HG02642 (cell line): ENCODE measurements at regions not wholly inside any gene's neighbourhood (a gene's known extent, or its start where the extent isn't known, plus 50 kb on each side); places are given as distances from the start of the nearest gene placed in this dataset.

Experiments
- ATAC-seq: cut with Tn5 transposase; IDR thresholded peaks from one replicate; pipeline ENCODE4 v1.9.1; 2021; ENCODE audit warnings: mild to moderate bottlenecking; ENCODE audit not compliant: unreplicated experiment, poor library complexity

GRCh38 chr10:125291836-125292235 lies 131.5 kb upstream of the CTBP2 start:
- no peak for ATAC-seq

GRCh38 chr10:125289461-125289860 lies 129.1 kb upstream of the CTBP2 start:
- no peak for ATAC-seq

GRCh38 chr10:125284875-125285597 lies 124.7 kb upstream of the CTBP2 start:
- no peak for ATAC-seq

GRCh38 chr10:125283836-125284614 lies 123.7 kb upstream of the CTBP2 start:
- no peak for ATAC-seq

- no peak for ATAC-seq
Observed at GRCh38 chr10:125283191-125283835, 123.0 kb upstream of the CTBP2 start.

GRCh38 chr10:125281091-125281490 lies 120.7 kb upstream of the CTBP2 start:
- no peak for ATAC-seq

GRCh38 chr10:125276133-125276532 lies 115.8 kb upstream of the CTBP2 start:
- ATAC-seq, result no peak

GRCh38 chr10:125274961-125275360 lies 114.6 kb upstream of the CTBP2 start:
- no peak for ATAC-seq

- no peak for ATAC-seq
Observed at GRCh38 chr10:125273023-125273422, 112.7 kb upstream of the CTBP2 start.

GRCh38 chr10:125269716-125270115 lies 109.4 kb upstream of the CTBP2 start:
- ATAC-seq, result no peak

GRCh38 chr10:125266966-125267365 lies 106.6 kb upstream of the CTBP2 start:
- ATAC-seq, result no peak

- ATAC-seq, result no peak
Observed at GRCh38 chr10:125266541-125266940, 106.2 kb upstream of the CTBP2 start.

GRCh38 chr10:125265579-125265955 lies 105.2 kb upstream of the CTBP2 start:
- no peak for ATAC-seq

- no peak for ATAC-seq
Observed at GRCh38 chr10:125264757-125265578, 104.6 kb upstream of the CTBP2 start.

GRCh38 chr10:125264091-125264490 lies 103.7 kb upstream of the CTBP2 start:
- ATAC-seq, result no peak

GRCh38 chr10:125263551-125263950 lies 103.2 kb upstream of the CTBP2 start:
- ATAC-seq, result no peak

GRCh38 chr10:125262920-125263319 lies 102.6 kb upstream of the CTBP2 start:
- ATAC-seq, result no peak

GRCh38 chr10:125262409-125262808 lies 102.0 kb upstream of the CTBP2 start:
- ATAC-seq, result no peak

GRCh38 chr10:125261491-125262186 lies 101.3 kb upstream of the CTBP2 start:
- no peak for ATAC-seq

- ATAC-seq, result no peak
Observed at GRCh38 chr10:125260260-125260659, 99.9 kb upstream of the CTBP2 start.
